Brain microvascular endothelial cell (primary cell): ENCODE measurements at regions not wholly inside any gene's neighbourhood (a gene's known extent, or its start where the extent isn't known, plus 50 kb on each side); places are given as distances from the start of the nearest gene placed in this dataset.

ENCODE experiments used
- DNase-seq: peaks from one replicate; pipeline ENCODE4 v3.0.0-alpha.2; 2020
- H3K27ac ChIP-seq: fragments of 250-450 bp; sonication (Bioruptor Pico); 2 replicates; pipeline ENCODE4 v1.5.1; 2020; ENCODE audit warnings: mild to moderate bottlenecking, moderate library complexity
- H3K27me3 ChIP-seq: fragments of 250-450 bp; sonication (Bioruptor Pico); replicated peaks from 2 replicates; pipeline ENCODE4 v1.5.1; 2020; ENCODE audit warnings: mild to moderate bottlenecking
- H3K36me3 ChIP-seq: fragments of 250-450 bp; sonication (Bioruptor Pico); replicated peaks from 2 replicates; pipeline ENCODE4 v1.5.1; 2020; ENCODE audit warnings: mild to moderate bottlenecking
- H3K4me3 ChIP-seq: 2 replicates; pipeline ENCODE4 v1.5.1; 2011; ENCODE audit warnings: low read depth, mild to moderate bottlenecking, control low read depth, low read length, moderate library complexity
- in situ Hi-C: cut with HindIII; loops from 2 replicates; pipeline ENCODE4 v1.10.0; 2017; ENCODE audit warnings: low sequenced_read_pairs, low pct_ligation_motif_present
- TF ChIP-seq, protein P1 (sequence below): IDR thresholded peaks from 2 replicates; pipeline ENCODE4 v1.5.1; 2011; ENCODE audit warnings: low read depth, mild to moderate bottlenecking, moderate library complexity, low read length, control low read depth, inconsistent platforms; ENCODE audit errors: missing control alignments

DNA sequence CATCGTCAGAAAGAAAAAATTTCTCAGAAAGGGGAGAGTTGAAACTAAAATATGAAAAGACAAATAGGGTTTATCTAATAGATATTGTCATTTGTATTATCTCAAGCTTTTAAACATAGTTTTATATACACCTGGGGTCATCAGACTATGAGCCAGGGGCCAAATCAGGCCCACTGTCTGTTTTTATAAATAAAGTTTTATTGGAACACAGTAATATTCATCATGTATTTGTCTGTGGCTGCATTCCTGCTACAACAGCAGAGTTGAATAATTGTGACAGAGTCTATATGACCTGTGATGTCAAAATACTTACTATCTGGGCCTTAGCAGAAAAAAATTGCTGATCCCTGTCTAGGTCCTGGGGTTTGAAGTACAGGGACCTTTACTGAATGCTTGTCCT lies 120.5 kb upstream of the RUNX1 start:
- H3K36me3 ChIP-seq: no peaks in the 10 kb centered on the region
- H3K4me3 ChIP-seq: no peak overlapping the region
- in situ Hi-C loops: no loop called here

DNA sequence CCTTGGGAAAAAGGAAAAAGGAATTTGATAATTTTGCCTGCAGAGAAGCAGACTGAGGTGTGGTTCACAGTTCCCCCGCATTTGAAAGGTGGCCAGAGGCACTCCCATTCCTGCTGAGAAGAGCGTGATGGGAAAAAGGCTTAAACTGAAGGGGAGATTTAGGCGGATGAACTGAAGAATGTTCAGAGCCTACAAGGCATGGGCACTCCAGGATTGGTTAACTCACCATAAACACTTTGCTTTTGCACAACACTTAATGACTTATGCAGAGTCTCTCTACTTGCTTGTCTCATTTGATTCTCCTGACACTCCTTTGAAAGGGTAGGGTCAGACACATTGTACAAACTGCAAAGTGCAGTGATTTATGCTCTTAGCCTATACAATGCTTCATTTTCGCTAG lies 119.6 kb upstream of the RUNX1 start:
- in situ Hi-C loops: no loop called here
- H3K27ac ChIP-seq: no peak overlapping the region
- no peak overlapping the region for H3K4me3 ChIP-seq
- H3K27me3 ChIP-seq: no peaks in the 10 kb centered on the region
- no peak for DNase-seq
- H3K36me3 ChIP-seq: no peaks in the 10 kb centered on the region
- TF ChIP-seq, protein P1, sequence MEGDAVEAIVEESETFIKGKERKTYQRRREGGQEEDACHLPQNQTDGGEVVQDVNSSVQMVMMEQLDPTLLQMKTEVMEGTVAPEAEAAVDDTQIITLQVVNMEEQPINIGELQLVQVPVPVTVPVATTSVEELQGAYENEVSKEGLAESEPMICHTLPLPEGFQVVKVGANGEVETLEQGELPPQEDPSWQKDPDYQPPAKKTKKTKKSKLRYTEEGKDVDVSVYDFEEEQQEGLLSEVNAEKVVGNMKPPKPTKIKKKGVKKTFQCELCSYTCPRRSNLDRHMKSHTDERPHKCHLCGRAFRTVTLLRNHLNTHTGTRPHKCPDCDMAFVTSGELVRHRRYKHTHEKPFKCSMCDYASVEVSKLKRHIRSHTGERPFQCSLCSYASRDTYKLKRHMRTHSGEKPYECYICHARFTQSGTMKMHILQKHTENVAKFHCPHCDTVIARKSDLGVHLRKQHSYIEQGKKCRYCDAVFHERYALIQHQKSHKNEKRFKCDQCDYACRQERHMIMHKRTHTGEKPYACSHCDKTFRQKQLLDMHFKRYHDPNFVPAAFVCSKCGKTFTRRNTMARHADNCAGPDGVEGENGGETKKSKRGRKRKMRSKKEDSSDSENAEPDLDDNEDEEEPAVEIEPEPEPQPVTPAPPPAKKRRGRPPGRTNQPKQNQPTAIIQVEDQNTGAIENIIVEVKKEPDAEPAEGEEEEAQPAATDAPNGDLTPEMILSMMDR: no peak

More for the DNA sequence above, 120.5 kb upstream of the RUNX1 start:
- TF ChIP-seq, protein P1: no peak
- H3K27me3 ChIP-seq: no peaks in the 10 kb centered on the region
- H3K27ac ChIP-seq: no peak overlapping the region
- DNase-seq: no peak

- Histone ChIP-seq H3K27me3 (no peaks in the 10 kb centered on the region), H3K36me3 (no peaks in the 10 kb centered on the region), H3K27ac (no peak overlapping the region), H3K4me3 (no peak overlapping the region)
- no peak for DNase-seq
- in situ Hi-C loops: no loop called here
- TF ChIP-seq, protein P1: no peak
Observed at GRCh38 chr21:35164971-35165483, 115.9 kb upstream of the RUNX1 start.

GRCh38 chr21:35164380-35164779 lies 115.3 kb upstream of the RUNX1 start:
- TF ChIP-seq, protein P1: no peak
- no peak overlapping the region for H3K27ac ChIP-seq
- no peaks in the 10 kb centered on the region for H3K27me3 ChIP-seq
- DNase-seq: no peak
- H3K4me3 ChIP-seq: no peak overlapping the region
- in situ Hi-C loops: no loop called here
- no peaks in the 10 kb centered on the region for H3K36me3 ChIP-seq

- no peaks in the 10 kb centered on the region for H3K27me3 ChIP-seq
- no peaks in the 10 kb centered on the region for H3K36me3 ChIP-seq
- H3K4me3 ChIP-seq: no peak overlapping the region
- H3K27ac ChIP-seq: no peak overlapping the region
- TF ChIP-seq, protein P1: no peak
- DNase-seq: no peak
- in situ Hi-C loops: no loop called here
Observed at GRCh38 chr21:35163411-35163810, 114.3 kb upstream of the RUNX1 start.

- TF ChIP-seq, protein P1: no peak
- Histone ChIP-seq H3K4me3 (no peak overlapping the region), H3K27me3 (no peaks in the 10 kb centered on the region), H3K36me3 (no peaks in the 10 kb centered on the region), H3K27ac (no peak overlapping the region)
- DNase-seq: no peak
- in situ Hi-C loops: no loop called here
Observed at GRCh38 chr21:35162831-35163230, 113.7 kb upstream of the RUNX1 start.
